Endodermal cell (in vitro differentiated cells): ENCODE measurements at regions not wholly inside any gene's neighbourhood (a gene's known extent, or its start where the extent isn't known, plus 50 kb on each side); places are given as distances from the start of the nearest gene placed in this dataset.

ENCODE experiments used
- DNase-seq: peaks from one replicate; pipeline ENCODE4 v3.0.0-alpha.2; 2017
- H3K27ac ChIP-seq: 2 replicates; pipeline ENCODE4 v1.5.1; 2013; ENCODE audit warnings: mild to moderate bottlenecking, low read depth, low read length, moderate library complexity
- H3K27me3 ChIP-seq: 2 replicates; pipeline ENCODE4 v1.6.1; 2013; ENCODE audit warnings: mild to moderate bottlenecking, low read length, moderate library complexity; ENCODE audit not compliant: insufficient read depth, control insufficient read depth, poor library complexity, severe bottlenecking
- H3K36me3 ChIP-seq: 2 replicates; pipeline ENCODE4 v1.7.0; 2013; ENCODE audit warnings: mild to moderate bottlenecking, low read length, moderate library complexity; ENCODE audit not compliant: control insufficient read depth, insufficient read depth
- H3K4me1 ChIP-seq: one replicate; pipeline ENCODE4 v1.7.0; 2013; ENCODE audit warnings: low read length; ENCODE audit not compliant: control insufficient read depth, insufficient read depth
- H3K4me3 ChIP-seq: 2 replicates; pipeline ENCODE4 v1.5.1; 2013; ENCODE audit warnings: mild to moderate bottlenecking, low read length, moderate library complexity
- H3K9ac ChIP-seq: 2 replicates; pipeline ENCODE4 v1.6.1; 2013; ENCODE audit warnings: mild to moderate bottlenecking, low read length, moderate library complexity; ENCODE audit not compliant: poor library complexity, severe bottlenecking; ENCODE audit errors: extremely low read depth
- H3K9me3 ChIP-seq: 2 replicates; pipeline ENCODE4 v1.6.1; 2013; ENCODE audit warnings: mild to moderate bottlenecking, low read length, moderate library complexity; ENCODE audit not compliant: control insufficient read depth
- H3K27ac Mint-ChIP-seq: 2 replicates; pipeline ENCODE4 v1.8.0; 2020; ENCODE audit warnings: mixed read lengths
- H3K27me3 Mint-ChIP-seq: 2 replicates; pipeline ENCODE4 v1.8.0; 2021; ENCODE audit warnings: mild to moderate bottlenecking, mixed read lengths; ENCODE audit not compliant: insufficient read depth
- H3K36me3 Mint-ChIP-seq: 2 replicates; pipeline ENCODE4 v1.8.0; 2020; ENCODE audit warnings: low read depth, mixed read lengths
- H3K4me1 Mint-ChIP-seq: 2 replicates; pipeline ENCODE4 v1.8.0; 2020; ENCODE audit warnings: mixed read lengths
- H3K4me3 Mint-ChIP-seq: 2 replicates; pipeline ENCODE4 v1.8.0; 2020; ENCODE audit warnings: mild to moderate bottlenecking, moderate library complexity, mixed read lengths
- H3K9me3 Mint-ChIP-seq: 2 replicates; pipeline ENCODE4 v1.8.0; 2020; ENCODE audit warnings: mild to moderate bottlenecking, mixed read lengths
- WGBS, 2 experiments: methylation state at CpG; one replicate each; pipeline versions ENCODE4 v1.1.5 to v1.1.7; 2013; ENCODE audit warnings: missing lambda C conversion rate in 2 of 2, mixed read lengths in 1 of 2; ENCODE audit not compliant: insufficient coverage in 1 of 2, insufficient read length in 1 of 2; 5-methylcytosine and 5-hydroxymethylcytosine counted together
- TF ChIP-seq, protein P1 (sequence below): fragments of 200-600 bp; sonication (generic); conservative IDR thresholded peaks from 2 replicates; pipeline ENCODE4 v1.5.0; 2021; ENCODE audit warnings: antibody characterized with exemption, mild to moderate bottlenecking

DNA sequence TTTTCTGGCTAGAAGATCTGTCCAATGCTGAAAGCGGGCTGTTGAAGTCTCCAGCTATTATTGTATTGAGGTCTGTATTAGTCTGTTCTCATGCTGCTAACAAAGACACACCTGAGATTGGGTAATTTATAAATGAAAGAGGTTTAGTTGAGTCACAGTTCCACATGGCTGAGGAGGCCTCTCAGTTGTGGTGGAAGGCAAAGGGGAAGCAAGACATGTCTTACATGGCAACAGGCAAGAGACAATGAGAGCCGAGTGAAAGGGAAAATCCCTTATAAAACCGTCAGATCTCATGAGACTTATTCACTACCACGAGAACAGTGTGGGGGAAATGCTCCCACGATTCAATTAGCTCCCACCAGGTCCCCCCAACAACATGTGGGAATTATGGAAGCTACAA lies 980.4 kb downstream of the SLITRK5 start:
- Mint-ChIP-seq H3K27me3 (no peaks in the 10 kb centered on the region), H3K9me3 (no peaks in the 10 kb centered on the region), H3K36me3 (no peaks in the 10 kb centered on the region), H3K4me3 (no peak overlapping the region), H3K27ac (no peak overlapping the region), H3K4me1 (no peaks in the 10 kb centered on the region)
- TF ChIP-seq, protein P1, sequence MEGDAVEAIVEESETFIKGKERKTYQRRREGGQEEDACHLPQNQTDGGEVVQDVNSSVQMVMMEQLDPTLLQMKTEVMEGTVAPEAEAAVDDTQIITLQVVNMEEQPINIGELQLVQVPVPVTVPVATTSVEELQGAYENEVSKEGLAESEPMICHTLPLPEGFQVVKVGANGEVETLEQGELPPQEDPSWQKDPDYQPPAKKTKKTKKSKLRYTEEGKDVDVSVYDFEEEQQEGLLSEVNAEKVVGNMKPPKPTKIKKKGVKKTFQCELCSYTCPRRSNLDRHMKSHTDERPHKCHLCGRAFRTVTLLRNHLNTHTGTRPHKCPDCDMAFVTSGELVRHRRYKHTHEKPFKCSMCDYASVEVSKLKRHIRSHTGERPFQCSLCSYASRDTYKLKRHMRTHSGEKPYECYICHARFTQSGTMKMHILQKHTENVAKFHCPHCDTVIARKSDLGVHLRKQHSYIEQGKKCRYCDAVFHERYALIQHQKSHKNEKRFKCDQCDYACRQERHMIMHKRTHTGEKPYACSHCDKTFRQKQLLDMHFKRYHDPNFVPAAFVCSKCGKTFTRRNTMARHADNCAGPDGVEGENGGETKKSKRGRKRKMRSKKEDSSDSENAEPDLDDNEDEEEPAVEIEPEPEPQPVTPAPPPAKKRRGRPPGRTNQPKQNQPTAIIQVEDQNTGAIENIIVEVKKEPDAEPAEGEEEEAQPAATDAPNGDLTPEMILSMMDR, result no peak
- 86 to 90% methylated on average over 1 to 5 of the region's 5 CpGs for WGBS, 2 experiments
- H3K27me3 ChIP-seq, result no peaks in the 10 kb centered on the region
- DNase-seq, result no peak
- H3K9ac ChIP-seq, result no peak overlapping the region
- H3K4me1 ChIP-seq, result no peaks in the 10 kb centered on the region
- no peaks in the 10 kb centered on the region for H3K36me3 ChIP-seq
- no peaks in the 10 kb centered on the region for H3K9me3 ChIP-seq
- no peak overlapping the region for H3K27ac ChIP-seq
- H3K4me3 ChIP-seq, result no peak overlapping the region

DNA sequence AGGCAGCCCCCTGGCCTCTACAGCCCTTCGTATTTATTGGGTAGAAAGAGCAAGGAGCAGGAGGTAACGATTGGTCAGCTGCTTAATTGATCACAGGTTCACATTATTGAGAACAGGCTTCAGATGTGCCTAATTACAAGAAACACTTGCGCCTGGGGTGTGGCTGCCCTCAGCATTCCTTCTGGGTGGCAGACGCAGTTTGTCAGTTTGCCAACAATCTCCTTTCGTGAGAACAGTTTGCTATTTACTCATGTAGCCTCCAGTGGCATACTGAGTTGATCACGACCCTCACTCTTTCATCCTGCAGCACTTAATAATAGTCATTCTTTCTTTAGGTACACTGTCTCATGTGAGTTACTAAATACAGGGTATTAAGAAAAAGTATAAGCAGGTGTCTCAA lies 985.6 kb downstream of the SLITRK5 start:
- DNase-seq, result no peak
- no peaks in the 10 kb centered on the region for H3K4me1 Mint-ChIP-seq
- TF ChIP-seq, protein P1, result no peak
- Histone ChIP-seq H3K27ac (no peak overlapping the region), H3K9ac (no peak overlapping the region), H3K4me3 (no peak overlapping the region), H3K36me3 (no peaks in the 10 kb centered on the region), H3K9me3 (no peaks in the 10 kb centered on the region), H3K27me3 (no peaks in the 10 kb centered on the region), H3K4me1 (no peaks in the 10 kb centered on the region)
- 85 to 87% methylated on average over 5 to 6 of the region's 6 CpGs for WGBS, 2 experiments
- peaks cover 2% of the 10 kb centered on the region for H3K9me3 Mint-ChIP-seq
- H3K4me3 Mint-ChIP-seq, result no peak overlapping the region
- H3K27ac Mint-ChIP-seq, result no peak overlapping the region
- H3K27me3 Mint-ChIP-seq, result no peaks in the 10 kb centered on the region
- H3K36me3 Mint-ChIP-seq, result no peaks in the 10 kb centered on the region

DNA sequence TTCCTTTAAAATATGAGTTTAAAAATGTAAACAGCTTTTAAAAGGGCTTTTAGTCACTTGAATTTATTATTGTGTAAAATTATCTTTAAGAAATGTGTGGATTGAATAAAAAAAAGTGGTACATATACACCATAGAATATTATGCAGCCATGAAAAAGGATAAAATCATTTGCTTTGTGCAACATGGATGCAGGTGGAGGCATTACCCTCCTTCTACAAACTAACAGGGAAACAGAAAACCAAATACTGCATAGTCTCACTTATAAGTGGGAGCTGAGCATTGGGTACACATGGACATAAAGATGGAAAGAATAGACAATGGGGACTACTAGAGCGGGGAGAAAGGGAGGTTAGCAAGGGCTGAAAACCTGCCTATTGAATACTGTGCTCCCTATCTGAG lies 999.3 kb downstream of the SLITRK5 start:
- peaks cover 1% of the 10 kb centered on the region for H3K9me3 Mint-ChIP-seq
- no peak overlapping the region for H3K27ac Mint-ChIP-seq
- TF ChIP-seq, protein P1, result no peak
- Histone ChIP-seq H3K27me3 (no peaks in the 10 kb centered on the region), H3K4me3 (no peak overlapping the region), H3K27ac (no peak overlapping the region), H3K9me3 (peaks cover 5% of the 10 kb centered on the region), H3K36me3 (no peaks in the 10 kb centered on the region), H3K9ac (no peak overlapping the region), H3K4me1 (no peaks in the 10 kb centered on the region)
- no peak overlapping the region for H3K4me3 Mint-ChIP-seq
- no peaks in the 10 kb centered on the region for H3K36me3 Mint-ChIP-seq
- no peaks in the 10 kb centered on the region for H3K27me3 Mint-ChIP-seq
- WGBS, 2 experiments, result 100% methylated on average over 1 of the region's 1 CpG; no CpG with 5 or more reads in 1 of the 2 experiments
- no peak for DNase-seq
- no peaks in the 10 kb centered on the region for H3K4me1 Mint-ChIP-seq
